AG09319 (cell line): ENCODE measurements at regions not wholly inside any gene's neighbourhood (a gene's known extent, or its start where the extent isn't known, plus 50 kb on each side); places are given as distances from the start of the nearest gene placed in this dataset.
"Not testable (repeated sequence)": the region's sequence is repeated elsewhere in the genome, so short reads cannot be mapped to it uniquely, and the experiment has no call there.

ENCODE experiments used
- DNase-seq: peaks from one replicate; pipeline ENCODE4 v3.0.0-alpha.2; 2010; ENCODE audit warnings: low read depth; ENCODE audit errors: extremely low read depth
- CTCF ChIP-seq: IDR thresholded peaks from 2 replicates; pipeline ENCODE4 v1.5.1; 2011; ENCODE audit warnings: low read depth, mild to moderate bottlenecking, inconsistent platforms, low read length, moderate library complexity

- no peak for DNase-seq
- no peak for TF ChIP-seq CTCF
These were observed 144.0 kb upstream of the ATP10A start for GRCh38 chr15:26007151-26007550.

- no peak for DNase-seq
- TF ChIP-seq CTCF = no peak
These were observed 138.1 kb upstream of the ATP10A start for GRCh38 chr15:26001201-26001600.

- no peak for DNase-seq
- TF ChIP-seq CTCF = no peak
These were observed 130.4 kb upstream of the ATP10A start for GRCh38 chr15:25993506-25993905.

- DNase-seq = no peak
- no peak for TF ChIP-seq CTCF
These were observed 127.1 kb upstream of the ATP10A start for GRCh38 chr15:25990220-25990619.

GRCh38 chr15:25989327-25989726 lies 126.2 kb upstream of the ATP10A start:
- no peak for TF ChIP-seq CTCF
- DNase-seq = no peak

- DNase-seq = not testable (repeated sequence)
These were observed 125.6 kb upstream of the ATP10A start for GRCh38 chr15:25988716-25989115.

- no peak for DNase-seq
- TF ChIP-seq CTCF = no peak
These were observed 124.5 kb upstream of the ATP10A start for GRCh38 chr15:25987638-25988037.

- no peak for DNase-seq
- TF ChIP-seq CTCF = no peak
These were observed 122.0 kb upstream of the ATP10A start for GRCh38 chr15:25985165-25985564.
